GM23338 (cell line): ENCODE measurements at regions not wholly inside any gene's neighbourhood (a gene's known extent, or its start where the extent isn't known, plus 50 kb on each side); places are given as distances from the start of the nearest gene placed in this dataset.

Experiments
- CREB1 ChIP-seq: fragments of 250-450 bp; sonication (Bioruptor Pico); IDR thresholded peaks from 2 replicates; pipeline ENCODE4 v1.5.0; 2020; ENCODE audit warnings: low read depth, mild to moderate bottlenecking, moderate library complexity
- CTCF ChIP-seq, 2 experiments: fragments of 200-600 bp in 1 of 2; sonication (generic) in 1 of 2; conservative IDR thresholded peaks; 2 replicates each; pipeline versions ENCODE4 v1.5.1 to v1.6.1; 2016 to 2017; ENCODE audit warnings: antibody characterized with exemption in 2 of 2, low read depth in 2 of 2, mild to moderate bottlenecking in 2 of 2, moderate library complexity in 1 of 2
- ETS1 ChIP-seq: IDR thresholded peaks from 2 replicates; pipeline ENCODE4 v1.6.1; 2016; ENCODE audit warnings: antibody characterized with exemption
- EZH2 ChIP-seq: fragments of 200-600 bp; sonication (generic); IDR thresholded peaks from one replicate; pipeline ENCODE4 v1.8.0; 2017; ENCODE audit warnings: antibody characterized with exemption, mild to moderate bottlenecking, low read depth; ENCODE audit not compliant: unreplicated experiment
- EZH2phosphoT487 ChIP-seq: fragments of 200-600 bp; sonication (generic); IDR thresholded peaks from one replicate; pipeline ENCODE4 v1.8.1; 2018; ENCODE audit warnings: antibody characterized with exemption; ENCODE audit not compliant: unreplicated experiment
- JUNB ChIP-seq: IDR thresholded peaks from one replicate; pipeline ENCODE4 v1.6.1; 2016; ENCODE audit warnings: antibody characterized with exemption; ENCODE audit not compliant: unreplicated experiment
- POLR2AphosphoS5 ChIP-seq: IDR thresholded peaks from 2 replicates; pipeline ENCODE4 v1.6.1; 2016; ENCODE audit warnings: antibody characterized with exemption, low read depth
- REST ChIP-seq: IDR thresholded peaks from one replicate; pipeline ENCODE4 v1.6.1; 2018; ENCODE audit warnings: antibody characterized with exemption; ENCODE audit not compliant: unreplicated experiment
- STAT1 ChIP-seq: IDR thresholded peaks from one replicate; pipeline ENCODE4 v1.6.1; 2016; ENCODE audit warnings: antibody characterized with exemption; ENCODE audit not compliant: unreplicated experiment
- ZNF114 ChIP-seq: fragments of 250-450 bp; sonication (Bioruptor Pico); IDR thresholded peaks from 2 replicates; pipeline ENCODE4 v1.5.0; 2020; ENCODE audit warnings: mild to moderate bottlenecking, moderate library complexity
- ZNF331 ChIP-seq: fragments of 250-450 bp; sonication (Bioruptor Pico); IDR thresholded peaks from 2 replicates; pipeline ENCODE4 v1.5.0; 2020; ENCODE audit warnings: low read depth, mild to moderate bottlenecking, moderate library complexity
- ZNF462 ChIP-seq: fragments of 250-450 bp; sonication (Bioruptor Pico); IDR thresholded peaks from 2 replicates; pipeline ENCODE4 v1.5.0; 2020; ENCODE audit warnings: mild to moderate bottlenecking, moderate library complexity

- TF ChIP-seq REST (no peak), EZH2 (no peak), CREB1 (CRISPR knock-in tag) (no peak), ETS1 (no peak), CTCF (conservative IDR thresholded peaks at IDR 0.05; ENCODE audit: low read depth in 2 of 2) (no peak), POLR2AphosphoS5 (no peak), EZH2phosphoT487 (no peak), JUNB (no peak), ZNF331 (no peak), ZNF114 (CRISPR knock-in tag) (no peak), ZNF462 (no peak), STAT1 (no peak)
Observed at GRCh38 chr7:92956575-92956974, 120.2 kb upstream of the CDK6 start.
